ENCODE measurements at regions not wholly inside any gene's neighbourhood (a gene's known extent, or its start where the extent isn't known, plus 50 kb on each side); places are given as distances from the start of the nearest gene placed in this dataset.

- no peak for TF ChIP-seq ZNF704 (tag by site-specific recombination; IDR thresholded peaks at IDR 0.05)
- TF ChIP-seq MZF1 (tag by site-specific recombination; IDR thresholded peaks at IDR 0.05; ENCODE audit: borderline replicate concordance) = no peak
- TF ChIP-seq ZNF664 (tag by site-specific recombination; IDR thresholded peaks at IDR 0.05) = no peak
- no peak for TF ChIP-seq CTCF (tag by site-specific recombination; IDR thresholded peaks at IDR 0.05)
- TF ChIP-seq REST (tag by site-specific recombination; IDR thresholded peaks at IDR 0.05) = no peak
- TF ChIP-seq ZBTB10 (tag by site-specific recombination; IDR thresholded peaks at IDR 0.05) = no peak
- no peak for TF ChIP-seq KLF10 (tag by site-specific recombination; IDR thresholded peaks at IDR 0.05)
- no peak for TF ChIP-seq ZNF837 (tag by site-specific recombination; IDR thresholded peaks at IDR 0.05)
- no peak for TF ChIP-seq SP7 (tag by site-specific recombination; IDR thresholded peaks at IDR 0.05)
- no peak for TF ChIP-seq OVOL3 (tag by site-specific recombination; IDR thresholded peaks at IDR 0.05)
- no peak for TF ChIP-seq ZNF423 (tag by site-specific recombination; IDR thresholded peaks at IDR 0.05)
Observed at GRCh38 chr13:102983496-102983895, 82.7 kb downstream of the SLC10A2 start.

Measured in HEK293 (cell line).